Sigmoid colon (tissue), 4 donors: ENCODE measurements at regions not wholly inside any gene's neighbourhood (a gene's known extent, or its start where the extent isn't known, plus 50 kb on each side); places are given as distances from the start of the nearest gene placed in this dataset.

Source experiments
- EP300 ChIP-seq, 4 donors: sonication (generic); formaldehyde crosslinking; IDR thresholded peaks; one replicate each; pipeline ENCODE4 v1.6.1; 2017; ENCODE audit warnings: antibody characterized with exemption in 4 of 4
- POLR2A ChIP-seq, 2 donors: fragments of 450-650 bp; IDR thresholded peaks; one replicate each; pipeline ENCODE4 v1.6.1; 2016; ENCODE audit warnings: antibody characterized with exemption in 2 of 2, mild to moderate bottlenecking in 2 of 2, moderate library complexity in 2 of 2
- POLR2AphosphoS5 ChIP-seq, 4 donors: sonication (generic); formaldehyde crosslinking; IDR thresholded peaks; one replicate each; pipeline ENCODE4 v1.6.1; 2017; ENCODE audit warnings: antibody characterized with exemption in 4 of 4
- TF ChIP-seq, protein P1 (sequence below), 4 experiments: fragments of 450-650 bp in 3 of 4; fragments of 200-600 bp in 1 of 4; IDR thresholded peaks; one replicate each; pipeline ENCODE4 v1.5.1; 2016 to 2019; ENCODE audit warnings: antibody characterized with exemption in 4 of 4, mild to moderate bottlenecking in 3 of 4, moderate library complexity in 2 of 4

- TF ChIP-seq, protein P1, sequence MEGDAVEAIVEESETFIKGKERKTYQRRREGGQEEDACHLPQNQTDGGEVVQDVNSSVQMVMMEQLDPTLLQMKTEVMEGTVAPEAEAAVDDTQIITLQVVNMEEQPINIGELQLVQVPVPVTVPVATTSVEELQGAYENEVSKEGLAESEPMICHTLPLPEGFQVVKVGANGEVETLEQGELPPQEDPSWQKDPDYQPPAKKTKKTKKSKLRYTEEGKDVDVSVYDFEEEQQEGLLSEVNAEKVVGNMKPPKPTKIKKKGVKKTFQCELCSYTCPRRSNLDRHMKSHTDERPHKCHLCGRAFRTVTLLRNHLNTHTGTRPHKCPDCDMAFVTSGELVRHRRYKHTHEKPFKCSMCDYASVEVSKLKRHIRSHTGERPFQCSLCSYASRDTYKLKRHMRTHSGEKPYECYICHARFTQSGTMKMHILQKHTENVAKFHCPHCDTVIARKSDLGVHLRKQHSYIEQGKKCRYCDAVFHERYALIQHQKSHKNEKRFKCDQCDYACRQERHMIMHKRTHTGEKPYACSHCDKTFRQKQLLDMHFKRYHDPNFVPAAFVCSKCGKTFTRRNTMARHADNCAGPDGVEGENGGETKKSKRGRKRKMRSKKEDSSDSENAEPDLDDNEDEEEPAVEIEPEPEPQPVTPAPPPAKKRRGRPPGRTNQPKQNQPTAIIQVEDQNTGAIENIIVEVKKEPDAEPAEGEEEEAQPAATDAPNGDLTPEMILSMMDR (IDR thresholded peaks at IDR 0.05): no peak
- TF ChIP-seq POLR2A (IDR thresholded peaks at IDR 0.05): no peak
- TF ChIP-seq POLR2AphosphoS5 (IDR thresholded peaks at IDR 0.05): peak in 1 of 4 donors; percentile 55
- no peak for TF ChIP-seq EP300 (IDR thresholded peaks at IDR 0.05)
Observed at GRCh38 chr6:139473231-139473701, 98.8 kb upstream of the CITED2 start.
